AG09309 (cell line): ENCODE measurements at regions not wholly inside any gene's neighbourhood (a gene's known extent, or its start where the extent isn't known, plus 50 kb on each side); places are given as distances from the start of the nearest gene placed in this dataset.

Source experiments
- DNase-seq: peaks from one replicate; pipeline ENCODE4 v3.0.0-alpha.2; 2010; ENCODE audit warnings: low read depth
- H3K4me3 ChIP-seq: 2 replicates; pipeline ENCODE4 v1.5.1; 2011; ENCODE audit warnings: mild to moderate bottlenecking, low read depth, low read length, moderate library complexity; ENCODE audit not compliant: control insufficient read depth
- CTCF ChIP-seq: IDR thresholded peaks from 2 replicates; pipeline ENCODE4 v1.5.1; 2011; ENCODE audit warnings: mild to moderate bottlenecking, low read depth, low read length, inconsistent platforms; ENCODE audit not compliant: insufficient read depth, control insufficient read depth; ENCODE audit errors: missing control alignments

GRCh38 chr5:98453296-98453695 lies 320.2 kb upstream of the RGMB start:
- TF ChIP-seq CTCF = no peak
- H3K4me3 ChIP-seq = no peak overlapping the region
- no peak for DNase-seq

- peak; percentile 35 for DNase-seq
- no peak overlapping the region for H3K4me3 ChIP-seq
- TF ChIP-seq CTCF = no peak
Measured at GRCh38 chr5:98454407-98454806, 319.1 kb upstream of the RGMB start.

GRCh38 chr5:98454904-98455303 lies 318.6 kb upstream of the RGMB start:
- peak; percentile 91 for DNase-seq
- peak; percentile 54 for TF ChIP-seq CTCF
- peak overlapping the region; percentile 10 for H3K4me3 ChIP-seq

- no peak for TF ChIP-seq CTCF
- no peak overlapping the region for H3K4me3 ChIP-seq
- no peak for DNase-seq
Measured at GRCh38 chr5:98455665-98456064, 317.8 kb upstream of the RGMB start.

- H3K4me3 ChIP-seq = no peak overlapping the region
- TF ChIP-seq CTCF = no peak
- peak; percentile 70 for DNase-seq
Measured at GRCh38 chr5:98458004-98458403, 315.5 kb upstream of the RGMB start.

GRCh38 chr5:98458726-98459125 lies 314.7 kb upstream of the RGMB start:
- TF ChIP-seq CTCF = no peak
- no peak for DNase-seq
- H3K4me3 ChIP-seq = no peak overlapping the region

GRCh38 chr5:98460536-98460935 lies 312.9 kb upstream of the RGMB start:
- no peak for DNase-seq
- no peak overlapping the region for H3K4me3 ChIP-seq
- no peak for TF ChIP-seq CTCF
